HCT116 (cell line): ENCODE measurements at regions not wholly inside any gene's neighbourhood (a gene's known extent, or its start where the extent isn't known, plus 50 kb on each side); places are given as distances from the start of the nearest gene placed in this dataset.

Experiments used
- CEBPB ChIP-seq: IDR thresholded peaks from 2 replicates; pipeline ENCODE4 v1.6.1; 2012; ENCODE audit warnings: low read depth
- CTCF ChIP-seq, 3 experiments: fragments of 200-600 bp in 1 of 3; sonication (generic) in 1 of 3; IDR thresholded peaks in 2 of 3; conservative IDR thresholded peaks in 1 of 3; 2 replicates each; pipeline ENCODE4 v1.5.1; 2012 to 2017; ENCODE audit warnings: low read depth in 2 of 3, low read length in 2 of 3, antibody characterized with exemption in 1 of 3, borderline replicate concordance in 1 of 3, control low read depth in 1 of 3, mild to moderate bottlenecking in 1 of 3, mixed read lengths in 1 of 3, mixed run types in 1 of 3, moderate library complexity in 1 of 3; ENCODE audit not compliant: insufficient read depth in 1 of 3
- POLR2AphosphoS5 ChIP-seq: IDR thresholded peaks from 2 replicates; pipeline ENCODE4 v1.6.1; 2011; ENCODE audit warnings: mild to moderate bottlenecking, low read depth, low read length, moderate library complexity
- REST ChIP-seq: IDR thresholded peaks from 2 replicates; pipeline ENCODE4 v1.6.1; 2012; ENCODE audit warnings: low read depth
- SIN3A ChIP-seq: IDR thresholded peaks from 2 replicates; pipeline ENCODE4 v1.6.1; 2012; ENCODE audit warnings: low read depth
- YY1 ChIP-seq: IDR thresholded peaks from 2 replicates; pipeline ENCODE4 v1.6.1; 2011; ENCODE audit warnings: low read length, low read depth, moderate library complexity, mild to moderate bottlenecking; ENCODE audit not compliant: insufficient replicate concordance; ENCODE audit errors: extremely low read depth
- TF ChIP-seq, protein P1 (sequence below): IDR thresholded peaks from 2 replicates; pipeline ENCODE4 v1.6.1; 2012
- TF ChIP-seq, protein P2 (sequence below): IDR thresholded peaks from 2 replicates; pipeline ENCODE4 v1.6.1; 2011; ENCODE audit warnings: mild to moderate bottlenecking, low read length, moderate library complexity; ENCODE audit not compliant: insufficient replicate concordance; ENCODE audit errors: extremely low read depth

GRCh38 chr9:22921742-22922141 lies 475.1 kb downstream of the DMRTA1 start:
- TF ChIP-seq CTCF (IDR thresholded peaks at IDR 0.05 in 2 of 3, conservative IDR thresholded peaks at IDR 0.05 in 1 of 3; ENCODE audit: borderline replicate concordance in 1 of 3, insufficient read depth in 1 of 3, low read depth in 2 of 3, low read length in 2 of 3) (no peak), SIN3A (no peak), POLR2AphosphoS5 (no peak), YY1 (no peak), CEBPB (no peak), REST (no peak)
- TF ChIP-seq, protein P1, sequence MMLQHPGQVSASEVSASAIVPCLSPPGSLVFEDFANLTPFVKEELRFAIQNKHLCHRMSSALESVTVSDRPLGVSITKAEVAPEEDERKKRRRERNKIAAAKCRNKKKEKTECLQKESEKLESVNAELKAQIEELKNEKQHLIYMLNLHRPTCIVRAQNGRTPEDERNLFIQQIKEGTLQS: no peak
- TF ChIP-seq, protein P2, sequence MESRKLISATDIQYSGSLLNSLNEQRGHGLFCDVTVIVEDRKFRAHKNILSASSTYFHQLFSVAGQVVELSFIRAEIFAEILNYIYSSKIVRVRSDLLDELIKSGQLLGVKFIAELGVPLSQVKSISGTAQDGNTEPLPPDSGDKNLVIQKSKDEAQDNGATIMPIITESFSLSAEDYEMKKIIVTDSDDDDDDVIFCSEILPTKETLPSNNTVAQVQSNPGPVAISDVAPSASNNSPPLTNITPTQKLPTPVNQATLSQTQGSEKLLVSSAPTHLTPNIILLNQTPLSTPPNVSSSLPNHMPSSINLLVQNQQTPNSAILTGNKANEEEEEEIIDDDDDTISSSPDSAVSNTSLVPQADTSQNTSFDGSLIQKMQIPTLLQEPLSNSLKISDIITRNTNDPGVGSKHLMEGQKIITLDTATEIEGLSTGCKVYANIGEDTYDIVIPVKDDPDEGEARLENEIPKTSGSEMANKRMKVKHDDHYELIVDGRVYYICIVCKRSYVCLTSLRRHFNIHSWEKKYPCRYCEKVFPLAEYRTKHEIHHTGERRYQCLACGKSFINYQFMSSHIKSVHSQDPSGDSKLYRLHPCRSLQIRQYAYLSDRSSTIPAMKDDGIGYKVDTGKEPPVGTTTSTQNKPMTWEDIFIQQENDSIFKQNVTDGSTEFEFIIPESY: no peak
